ENCODE measurements at regions not wholly inside any gene's neighbourhood (a gene's known extent, or its start where the extent isn't known, plus 50 kb on each side); places are given as distances from the start of the nearest gene placed in this dataset.

- Mint-ChIP-seq H3K36me3 (no peaks in the 10 kb centered on the region), H3K9me3 (peaks cover 0 to 4% of the 10 kb centered on the region in 2 donors), H3K27ac (no peak overlapping the region)
- DNase-seq (ENCODE audit: low spot score in 2 of 2), result no peak
- ATAC-seq, result no peak
Measured at GRCh38 chr12:93101367-93101766, 172.3 kb upstream of the EEA1 start.

DNA sequence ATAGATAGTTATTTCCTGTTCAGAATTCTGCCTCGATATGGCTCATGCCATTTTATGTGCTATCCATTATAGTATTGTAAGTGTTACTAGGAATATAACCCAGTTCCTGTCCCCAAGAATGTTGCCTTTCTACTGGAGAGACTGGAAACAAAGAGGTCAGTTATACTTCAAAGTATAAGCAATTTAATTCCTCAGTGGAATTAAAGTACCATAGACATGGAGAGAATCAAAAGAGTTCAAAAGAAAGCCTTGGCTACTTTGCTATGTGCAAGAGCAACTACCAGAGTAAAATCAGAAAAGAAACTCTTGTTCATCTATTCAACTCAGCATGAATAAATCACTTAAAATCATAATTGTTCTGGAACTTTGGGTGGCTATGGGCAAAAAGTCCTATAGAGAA lies 173.2 kb upstream of the EEA1 start:
- Mint-ChIP-seq H3K9me3 (peaks cover 0 to 4% of the 10 kb centered on the region in 2 donors), H3K36me3 (no peaks in the 10 kb centered on the region), H3K27ac (no peak overlapping the region)
- DNase-seq (ENCODE audit: low spot score in 2 of 2) (no peak), ATAC-seq (no peak)

DNA sequence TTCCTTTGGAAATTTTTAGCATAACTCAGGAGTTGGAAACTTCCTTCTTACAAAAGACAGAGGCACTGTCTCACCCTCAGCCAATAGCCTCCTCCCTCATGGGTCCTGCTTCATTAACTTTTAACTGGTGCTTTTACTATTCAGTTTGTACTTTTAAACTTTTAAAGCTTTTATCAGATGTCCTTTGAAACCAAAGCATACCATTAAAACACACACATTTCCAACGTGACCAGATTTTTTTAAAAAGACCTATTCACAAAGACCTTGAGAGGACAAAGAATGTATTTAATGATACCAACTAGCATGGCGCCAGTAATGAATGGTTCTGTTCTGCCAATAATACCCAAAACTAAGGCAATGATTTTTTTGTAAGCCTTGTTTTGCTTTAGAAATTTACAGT lies 173.6 kb upstream of the EEA1 start:
- no peak for DNase-seq (ENCODE audit: low spot score in 2 of 2)
- no peak overlapping the region for H3K27ac Mint-ChIP-seq

GRCh38 chr12:93103154-93103553 lies 174.1 kb upstream of the EEA1 start:
- Mint-ChIP-seq H3K9me3 (peaks cover 0 to 3% of the 10 kb centered on the region in 2 donors), H3K27ac (no peak overlapping the region), H3K36me3 (no peaks in the 10 kb centered on the region)
- DNase-seq (ENCODE audit: low spot score in 2 of 2) (no peak), ATAC-seq (no peak)

More for the DNA sequence above, 173.6 kb upstream of the EEA1 start:
- Mint-ChIP-seq H3K9me3 (peaks cover 0 to 4% of the 10 kb centered on the region in 2 donors), H3K36me3 (no peaks in the 10 kb centered on the region)
- ATAC-seq, result no peak

GRCh38 chr12:93104535-93104934 lies 175.4 kb upstream of the EEA1 start:
- Mint-ChIP-seq H3K9me3 (peaks cover 0 to 3% of the 10 kb centered on the region in 2 donors), H3K27ac (no peak overlapping the region), H3K36me3 (no peaks in the 10 kb centered on the region)
- ATAC-seq (no peak), DNase-seq (ENCODE audit: low spot score in 2 of 2) (no peak)

GRCh38 chr12:93106910-93107309 lies 177.8 kb upstream of the EEA1 start:
- Mint-ChIP-seq H3K9me3 (peaks cover 0 to 6% of the 10 kb centered on the region in 2 donors), H3K27ac (peak overlapping the region in 1 of 2 donors; percentile 10), H3K36me3 (peaks cover 0 to 9% of the 10 kb centered on the region in 2 donors)
- DNase-seq (ENCODE audit: low spot score in 2 of 2), result no peak
- ATAC-seq, result peak; percentile 15 to 69

GRCh38 chr12:93107514-93108312 lies 178.6 kb upstream of the EEA1 start:
- Mint-ChIP-seq H3K36me3 (peaks cover 0 to 14% of the 10 kb centered on the region in 2 donors), H3K27ac (peak overlapping the region in 1 of 2 donors; percentile 10), H3K9me3 (peaks cover 0 to 6% of the 10 kb centered on the region in 2 donors)
- DNase-seq (ENCODE audit: low spot score in 2 of 2) (no peak), ATAC-seq (no peak)

GRCh38 chr12:93108985-93109384 lies 179.9 kb upstream of the EEA1 start:
- peaks cover 0 to 6% of the 10 kb centered on the region in 2 donors for H3K9me3 Mint-ChIP-seq
- ATAC-seq, result no peak
- peaks cover 0 to 17% of the 10 kb centered on the region in 2 donors for H3K36me3 Mint-ChIP-seq
- no peak for DNase-seq (ENCODE audit: low spot score in 2 of 2)
- peak overlapping the region in 1 of 2 donors; percentile 97 for H3K27ac Mint-ChIP-seq

GRCh38 chr12:93109551-93110203 lies 180.6 kb upstream of the EEA1 start:
- peak in 1 of 2 donors; percentile 52 for DNase-seq (ENCODE audit: low spot score in 2 of 2)
- ATAC-seq, result peak; percentile 82 to 97
- peak overlapping the region; percentile 2 to 97 for H3K27ac Mint-ChIP-seq
- peaks cover 0 to 6% of the 10 kb centered on the region in 2 donors for H3K9me3 Mint-ChIP-seq
- peaks cover 0 to 17% of the 10 kb centered on the region in 2 donors for H3K36me3 Mint-ChIP-seq

DNA sequence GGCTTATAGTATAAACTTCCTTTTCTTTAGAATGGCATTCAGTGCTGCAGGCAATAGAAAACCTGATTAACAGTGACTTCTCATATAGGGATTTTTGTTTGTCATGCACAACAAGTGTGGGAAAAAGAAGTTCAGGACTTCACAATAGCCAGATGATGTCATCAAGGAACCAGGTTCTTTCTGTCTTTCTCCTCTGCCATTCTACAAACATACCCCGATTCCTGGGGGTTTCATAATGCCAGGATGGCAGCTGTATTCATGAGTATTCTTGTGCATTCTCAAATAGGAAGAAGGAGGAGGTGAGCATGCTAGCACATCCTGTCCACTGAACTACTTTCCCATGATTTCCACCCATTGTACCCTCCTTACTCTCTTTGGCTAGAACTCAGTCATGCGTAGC lies 182.7 kb upstream of the EEA1 start:
- DNase-seq (ENCODE audit: low spot score in 2 of 2) (no peak), ATAC-seq (no peak)
- no peak overlapping the region for H3K27ac Mint-ChIP-seq
- peaks cover 0 to 17% of the 10 kb centered on the region in 2 donors for H3K36me3 Mint-ChIP-seq
- H3K9me3 Mint-ChIP-seq, result peaks cover 0 to 6% of the 10 kb centered on the region in 2 donors

- Mint-ChIP-seq H3K36me3 (peaks cover 0 to 17% of the 10 kb centered on the region in 2 donors), H3K9me3 (peaks cover 0 to 6% of the 10 kb centered on the region in 2 donors), H3K27ac (no peak overlapping the region)
- ATAC-seq, result no peak
- DNase-seq (ENCODE audit: low spot score in 2 of 2), result no peak
Measured at GRCh38 chr12:93113317-93114006, 184.4 kb upstream of the EEA1 start.

DNA sequence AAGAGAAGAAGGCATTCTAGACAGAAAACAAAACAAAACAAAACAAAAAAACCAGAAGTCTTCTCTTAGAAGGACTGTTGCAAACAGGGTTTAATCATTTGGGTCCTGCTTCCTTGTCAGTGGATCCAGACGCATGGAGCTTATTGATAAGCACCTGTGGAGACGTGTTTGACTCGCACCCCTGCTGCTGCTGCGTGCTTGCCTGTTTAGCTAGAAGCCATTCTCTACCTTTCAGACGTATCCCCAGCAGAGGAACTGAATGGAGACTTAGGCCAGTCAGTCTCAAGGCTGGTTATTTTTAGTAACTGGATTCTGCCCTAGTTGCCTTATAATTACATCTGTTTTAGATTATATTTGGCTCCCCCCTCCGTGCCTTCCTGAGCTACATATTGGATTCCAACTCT lies 186.1 kb upstream of the EEA1 start:
- DNase-seq (ENCODE audit: low spot score in 2 of 2), result no peak
- H3K27ac Mint-ChIP-seq, result no peak overlapping the region
- H3K9me3 Mint-ChIP-seq, result no peaks in the 10 kb centered on the region
- peaks cover 0 to 11% of the 10 kb centered on the region in 2 donors for H3K36me3 Mint-ChIP-seq
- no peak for ATAC-seq

GRCh38 chr12:93115646-93116045 lies 186.6 kb upstream of the EEA1 start:
- DNase-seq (ENCODE audit: low spot score in 2 of 2), result no peak

GRCh38 chr12:93116632-93117031 lies 187.5 kb upstream of the EEA1 start:
- H3K9me3 Mint-ChIP-seq, result no peaks in the 10 kb centered on the region
- DNase-seq (ENCODE audit: low spot score in 2 of 2), result no peak
- H3K36me3 Mint-ChIP-seq, result peaks cover 0 to 10% of the 10 kb centered on the region in 2 donors
- H3K27ac Mint-ChIP-seq, result no peak overlapping the region
- no peak for ATAC-seq

More at GRCh38 chr12:93115646-93116045, 186.6 kb upstream of the EEA1 start:
- peaks cover 0 to 11% of the 10 kb centered on the region in 2 donors for H3K36me3 Mint-ChIP-seq
- no peak overlapping the region for H3K27ac Mint-ChIP-seq
- ATAC-seq, result no peak
- H3K9me3 Mint-ChIP-seq, result no peaks in the 10 kb centered on the region

DNA sequence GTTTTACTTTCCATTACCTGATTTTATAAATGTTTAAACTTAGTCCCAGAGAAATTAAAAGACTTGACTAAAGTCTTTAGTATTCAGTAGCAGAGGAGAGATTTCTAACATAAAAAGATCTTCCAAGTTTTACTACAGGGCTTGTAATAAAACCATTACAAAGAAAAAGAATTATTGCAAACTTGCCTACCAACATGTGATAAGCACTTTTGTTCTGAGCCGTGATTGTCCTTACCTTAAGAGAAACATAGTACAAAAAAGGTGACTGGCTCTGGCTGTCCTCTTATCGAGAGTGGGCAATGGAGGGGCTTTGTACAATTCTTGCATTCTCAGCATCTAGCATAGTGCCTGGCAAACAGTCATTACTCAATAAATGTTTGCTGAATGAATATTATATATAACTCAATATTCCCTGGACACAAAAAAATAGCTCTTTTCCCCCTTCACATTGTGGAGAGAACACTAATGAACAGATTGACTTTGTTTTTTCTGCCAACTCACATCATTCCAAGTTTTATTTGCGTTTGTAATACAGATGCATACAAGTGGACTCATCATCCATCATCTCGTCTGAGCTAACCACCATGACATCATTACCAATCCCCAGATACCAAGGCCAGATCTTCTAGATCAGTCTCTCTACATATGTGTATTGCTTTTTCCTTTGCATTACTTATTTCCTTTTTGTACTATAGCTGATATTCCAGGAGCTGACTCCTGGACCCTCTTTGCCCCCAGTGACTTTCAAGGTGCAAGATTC lies 192.8 kb upstream of the EEA1 start:
- no peak for DNase-seq (ENCODE audit: low spot score in 2 of 2)
- no peaks in the 10 kb centered on the region for H3K36me3 Mint-ChIP-seq
- no peak overlapping the region for H3K27ac Mint-ChIP-seq

DNA sequence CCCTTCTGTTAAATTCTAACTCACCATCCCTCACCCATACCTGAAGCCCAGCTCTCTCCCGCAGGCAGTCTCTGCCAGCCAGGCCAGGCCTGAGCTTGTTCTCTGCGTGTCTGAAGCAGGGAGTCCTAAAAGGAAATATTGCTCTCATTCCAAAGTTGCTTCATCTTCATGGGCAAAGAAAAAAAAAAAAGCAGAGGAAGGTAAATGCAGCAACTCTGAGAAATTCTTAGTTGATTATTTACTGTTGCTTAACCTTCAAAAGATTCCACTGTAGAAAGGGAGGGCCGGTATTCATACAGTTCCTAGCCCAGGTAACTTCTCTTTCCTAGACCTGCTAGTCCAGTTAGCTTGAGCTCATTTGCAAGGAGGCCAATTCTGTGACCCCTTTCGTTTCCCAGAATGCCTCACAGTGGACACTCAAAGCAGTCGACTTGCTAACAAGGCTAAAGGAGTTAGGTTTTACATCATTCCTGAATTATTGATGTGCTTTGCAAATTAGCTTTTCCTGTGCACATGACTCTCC lies 193.5 kb upstream of the EEA1 start:
- ATAC-seq, result no peak
- no peak for DNase-seq (ENCODE audit: low spot score in 2 of 2)
- no peak overlapping the region for H3K27ac Mint-ChIP-seq
- H3K36me3 Mint-ChIP-seq, result no peaks in the 10 kb centered on the region
- H3K9me3 Mint-ChIP-seq, result no peaks in the 10 kb centered on the region

More for the DNA sequence above, 192.8 kb upstream of the EEA1 start:
- ATAC-seq, result no peak
- H3K9me3 Mint-ChIP-seq, result no peaks in the 10 kb centered on the region

Data from activated naive CD4-positive, alpha-beta T cell treated with anti-CD3 and anti-CD28 coated beads, Interleukin-2, amount 50 U/mL, for 72 hours (primary cell).